ENCODE measurements at regions not wholly inside any gene's neighbourhood (a gene's known extent, or its start where the extent isn't known, plus 50 kb on each side); places are given as distances from the start of the nearest gene placed in this dataset.

GRCh38 chr13:111961236-111961635, 105.7 kb upstream of the SOX1 start:
- TF ChIP-seq CTCF (IDR thresholded peaks at IDR 0.05) = no peak
- TF ChIP-seq POLR2A (IDR thresholded peaks at IDR 0.05) = no peak
